ENCODE measurements at regions not wholly inside any gene's neighbourhood (a gene's known extent, or its start where the extent isn't known, plus 50 kb on each side); places are given as distances from the start of the nearest gene placed in this dataset.

- intact Hi-C loops (cut with DNase I; ENCODE audit: low total_unique reads): no loop called here
- no peak for TF ChIP-seq POLR2A (IDR thresholded peaks at IDR 0.05)
- no peak for TF ChIP-seq CTCF (IDR thresholded peaks at IDR 0.05)
- DNase-seq: no peak
- Histone ChIP-seq H3K36me3 (no peaks in the 10 kb centered on the region), H3K4me3 (no peak overlapping the region), H3K27ac (no peak overlapping the region), H3K27me3 (peaks cover 0 to 5% of the 10 kb centered on the region in 2 donors), H3K4me1 (no peaks in the 10 kb centered on the region), H3K9me3 (no peaks in the 10 kb centered on the region)
Measured at GRCh38 chr14:37859177-37859576, 263.7 kb downstream of the TTC6 start.

GRCh38 chr14:37862263-37862662 lies 266.8 kb downstream of the TTC6 start:
- H3K27me3 ChIP-seq: peaks cover 0 to 5% of the 10 kb centered on the region in 2 donors
- H3K27ac ChIP-seq: no peak overlapping the region
- no peaks in the 10 kb centered on the region for H3K4me1 ChIP-seq
- no peaks in the 10 kb centered on the region for H3K9me3 ChIP-seq
- no peak overlapping the region for H3K4me3 ChIP-seq
- TF ChIP-seq POLR2A (IDR thresholded peaks at IDR 0.05) (no peak), CTCF (IDR thresholded peaks at IDR 0.05) (no peak)
- no peaks in the 10 kb centered on the region for H3K36me3 ChIP-seq
- DNase-seq: no peak
- intact Hi-C loops (cut with DNase I; ENCODE audit: low total_unique reads): no loop called here

- no peak overlapping the region for H3K27ac ChIP-seq
- peaks cover 0 to 5% of the 10 kb centered on the region in 2 donors for H3K27me3 ChIP-seq
- no peaks in the 10 kb centered on the region for H3K9me3 ChIP-seq
- TF ChIP-seq CTCF (IDR thresholded peaks at IDR 0.05): no peak
- no peak for TF ChIP-seq POLR2A (IDR thresholded peaks at IDR 0.05)
- no peak for DNase-seq
- no peaks in the 10 kb centered on the region for H3K36me3 ChIP-seq
- intact Hi-C loops (cut with DNase I; ENCODE audit: low total_unique reads): no loop called here
- H3K4me3 ChIP-seq: no peak overlapping the region
- H3K4me1 ChIP-seq: no peaks in the 10 kb centered on the region
Measured at GRCh38 chr14:37864128-37864527, 268.7 kb downstream of the TTC6 start.

GRCh38 chr14:37864861-37865718 lies 269.7 kb downstream of the TTC6 start:
- Histone ChIP-seq H3K9me3 (no peaks in the 10 kb centered on the region), H3K27ac (peak overlapping the region in 1 of 2 donors; percentile 32), H3K4me3 (no peak overlapping the region), H3K36me3 (no peaks in the 10 kb centered on the region), H3K27me3 (peaks cover 0 to 5% of the 10 kb centered on the region in 2 donors), H3K4me1 (no peaks in the 10 kb centered on the region)
- intact Hi-C loops (cut with DNase I; ENCODE audit: low total_unique reads): no loop called here
- DNase-seq: no peak
- TF ChIP-seq CTCF (IDR thresholded peaks at IDR 0.05) (no peak), POLR2A (IDR thresholded peaks at IDR 0.05) (no peak)

- H3K4me1 ChIP-seq: no peaks in the 10 kb centered on the region
- intact Hi-C loops (cut with DNase I; ENCODE audit: low total_unique reads): no loop called here
- no peaks in the 10 kb centered on the region for H3K9me3 ChIP-seq
- H3K27me3 ChIP-seq: peaks cover 0 to 5% of the 10 kb centered on the region in 2 donors
- no peak for DNase-seq
- TF ChIP-seq CTCF (IDR thresholded peaks at IDR 0.05) (no peak), POLR2A (IDR thresholded peaks at IDR 0.05) (no peak)
- no peaks in the 10 kb centered on the region for H3K36me3 ChIP-seq
- peak overlapping the region in 1 of 2 donors; percentile 32 for H3K27ac ChIP-seq
- H3K4me3 ChIP-seq: no peak overlapping the region
Measured at GRCh38 chr14:37865719-37866549, 270.5 kb downstream of the TTC6 start.

Data from uterus (tissue), 3 donors.